ENCODE measurements at regions not wholly inside any gene's neighbourhood (a gene's known extent, or its start where the extent isn't known, plus 50 kb on each side); places are given as distances from the start of the nearest gene placed in this dataset.

DNA sequence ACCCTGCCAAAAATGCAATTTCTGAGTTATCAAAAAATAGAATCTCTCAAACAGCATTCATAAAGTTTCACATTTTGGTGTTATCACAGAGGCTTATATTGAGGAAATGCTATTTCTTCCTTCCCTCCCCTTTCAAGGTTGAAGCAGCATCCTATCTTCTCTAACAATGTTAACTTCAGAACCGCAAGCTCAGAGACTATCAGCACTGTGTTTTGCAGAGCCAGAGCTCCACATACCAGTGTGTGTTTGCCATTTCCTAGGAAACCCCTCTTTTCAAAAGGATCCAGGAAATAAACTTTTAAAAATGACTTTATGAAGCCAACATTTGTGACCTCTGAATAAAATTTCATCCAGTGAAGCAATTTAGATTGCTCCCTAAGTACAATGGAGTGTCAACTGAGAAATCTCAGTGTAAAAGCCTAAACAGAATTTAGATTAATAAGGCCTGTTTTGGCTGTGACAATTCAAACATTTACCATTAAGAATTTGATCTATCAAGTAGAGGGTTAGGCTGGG is 332.6 kb downstream of the NOVA1 start:
- H4K8ac ChIP-seq (replicated peaks; ENCODE audit: insufficient read length, low read depth, low read length), result no peak overlapping the region
- no peaks in the 10 kb centered on the region for H4K20me1 ChIP-seq (ENCODE audit: control insufficient read depth, insufficient read depth, insufficient read length)
- Mint-ChIP-seq H3K36me3 (ENCODE audit: insufficient read depth in 1 of 3, low read depth in 3 of 3) (peaks cover 6 to 16% (median 7%) of the 10 kb centered on the region in 3 experiments), H3K4me1 (peaks cover 25 to 26% of the 10 kb centered on the region in 2 experiments), H3K27me3 (ENCODE audit: low read depth) (no peaks in the 10 kb centered on the region), H3K9me3 (peaks cover 7 to 8% of the 10 kb centered on the region in 2 experiments), H3K27ac (no peak overlapping the region), H3K4me3 (no peak overlapping the region)
- H3K27me3 ChIP-seq (ENCODE audit: insufficient read depth, low read length), result no peaks in the 10 kb centered on the region
- no peaks in the 10 kb centered on the region for H3K23me2 ChIP-seq (ENCODE audit: insufficient read length, low read depth, low read length, poor library complexity, severe bottlenecking)
- H3K79me2 ChIP-seq (ENCODE audit: insufficient read depth, low read length), result no peaks in the 10 kb centered on the region
- H4K91ac ChIP-seq (ENCODE audit: insufficient read length, low read depth, low read length), result no peak overlapping the region
- peaks cover 4% of the 10 kb centered on the region for H3K4me1 ChIP-seq (ENCODE audit: insufficient read depth, low read length)
- no peak overlapping the region for H2BK20ac ChIP-seq (ENCODE audit: low read depth, low read length, poor library complexity, severe bottlenecking)
- H3K18ac ChIP-seq (ENCODE audit: insufficient read length, low read depth, low read length), result no peak overlapping the region
- no peak overlapping the region for H4K5ac ChIP-seq (ENCODE audit: insufficient read length, low read depth, low read length)
- H2BK12ac ChIP-seq (ENCODE audit: insufficient read length, low read depth, low read length), result no peak overlapping the region
- no peak overlapping the region for H3K9ac ChIP-seq (ENCODE audit: extremely low read depth, insufficient read length, low read length)
- H3K27ac ChIP-seq (ENCODE audit: insufficient read length, low read depth, low read length), result no peak overlapping the region
- no peak overlapping the region for H3K4ac ChIP-seq (ENCODE audit: low read depth, low read length)
- no peak overlapping the region for H2BK15ac ChIP-seq (ENCODE audit: low read depth, low read length)
- H2AK5ac ChIP-seq (ENCODE audit: insufficient read length, low read length), result no peak overlapping the region
- no CpG with 5 or more reads among the region's 1 CpG for WGBS (ENCODE audit: extremely low coverage, insufficient read length, low lambda C conversion rate)
- H3T11ph ChIP-seq (ENCODE audit: low read length), result no peak overlapping the region
- no peak overlapping the region for H3K23ac ChIP-seq (ENCODE audit: insufficient read length, low read depth, low read length)
- TF ChIP-seq, protein P1, sequence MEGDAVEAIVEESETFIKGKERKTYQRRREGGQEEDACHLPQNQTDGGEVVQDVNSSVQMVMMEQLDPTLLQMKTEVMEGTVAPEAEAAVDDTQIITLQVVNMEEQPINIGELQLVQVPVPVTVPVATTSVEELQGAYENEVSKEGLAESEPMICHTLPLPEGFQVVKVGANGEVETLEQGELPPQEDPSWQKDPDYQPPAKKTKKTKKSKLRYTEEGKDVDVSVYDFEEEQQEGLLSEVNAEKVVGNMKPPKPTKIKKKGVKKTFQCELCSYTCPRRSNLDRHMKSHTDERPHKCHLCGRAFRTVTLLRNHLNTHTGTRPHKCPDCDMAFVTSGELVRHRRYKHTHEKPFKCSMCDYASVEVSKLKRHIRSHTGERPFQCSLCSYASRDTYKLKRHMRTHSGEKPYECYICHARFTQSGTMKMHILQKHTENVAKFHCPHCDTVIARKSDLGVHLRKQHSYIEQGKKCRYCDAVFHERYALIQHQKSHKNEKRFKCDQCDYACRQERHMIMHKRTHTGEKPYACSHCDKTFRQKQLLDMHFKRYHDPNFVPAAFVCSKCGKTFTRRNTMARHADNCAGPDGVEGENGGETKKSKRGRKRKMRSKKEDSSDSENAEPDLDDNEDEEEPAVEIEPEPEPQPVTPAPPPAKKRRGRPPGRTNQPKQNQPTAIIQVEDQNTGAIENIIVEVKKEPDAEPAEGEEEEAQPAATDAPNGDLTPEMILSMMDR (conservative IDR thresholded peaks at IDR 0.05), result no peak
- H3K79me1 ChIP-seq (ENCODE audit: insufficient read depth, low read depth, low read length, poor library complexity, severe bottlenecking), result no peaks in the 10 kb centered on the region
- no peak overlapping the region for H3K4me2 ChIP-seq (ENCODE audit: insufficient read depth, insufficient read length, low read length)
- H3K14ac ChIP-seq (ENCODE audit: insufficient read depth, low read length), result no peak overlapping the region
- H3K56ac ChIP-seq (ENCODE audit: insufficient read length, low read depth, low read length), result no peak overlapping the region
- no peak overlapping the region for H2BK120ac ChIP-seq (ENCODE audit: low read depth, low read length, poor library complexity, severe bottlenecking)
- no peak overlapping the region for H2BK5ac ChIP-seq (ENCODE audit: insufficient read length, low read length)
- DNase-seq, result no peak
- no peak overlapping the region for H2AFZ ChIP-seq (ENCODE audit: low read length)
- H3K9me3 ChIP-seq (ENCODE audit: control insufficient read depth, low read depth, low read length), result no peaks in the 10 kb centered on the region

All from H9 (cell line).